LNCaP clone FGC (cell line): ENCODE measurements at regions not wholly inside any gene's neighbourhood (a gene's known extent, or its start where the extent isn't known, plus 50 kb on each side); places are given as distances from the start of the nearest gene placed in this dataset.

ENCODE experiments used
- DNase-seq: peaks from one replicate; pipeline ENCODE4 v3.0.0-alpha.2; 2011; ENCODE audit warnings: low read depth
- H3K4me3 ChIP-seq: 2 replicates; pipeline ENCODE4 v1.5.1; 2011; ENCODE audit warnings: mild to moderate bottlenecking, low read depth, low read length, control low read depth
- TF ChIP-seq, protein P1 (sequence below): IDR thresholded peaks from 2 replicates; pipeline ENCODE4 v1.5.1; 2012; ENCODE audit warnings: mild to moderate bottlenecking; ENCODE audit not compliant: control insufficient read depth, insufficient read depth; ENCODE audit errors: extremely low read depth

DNA sequence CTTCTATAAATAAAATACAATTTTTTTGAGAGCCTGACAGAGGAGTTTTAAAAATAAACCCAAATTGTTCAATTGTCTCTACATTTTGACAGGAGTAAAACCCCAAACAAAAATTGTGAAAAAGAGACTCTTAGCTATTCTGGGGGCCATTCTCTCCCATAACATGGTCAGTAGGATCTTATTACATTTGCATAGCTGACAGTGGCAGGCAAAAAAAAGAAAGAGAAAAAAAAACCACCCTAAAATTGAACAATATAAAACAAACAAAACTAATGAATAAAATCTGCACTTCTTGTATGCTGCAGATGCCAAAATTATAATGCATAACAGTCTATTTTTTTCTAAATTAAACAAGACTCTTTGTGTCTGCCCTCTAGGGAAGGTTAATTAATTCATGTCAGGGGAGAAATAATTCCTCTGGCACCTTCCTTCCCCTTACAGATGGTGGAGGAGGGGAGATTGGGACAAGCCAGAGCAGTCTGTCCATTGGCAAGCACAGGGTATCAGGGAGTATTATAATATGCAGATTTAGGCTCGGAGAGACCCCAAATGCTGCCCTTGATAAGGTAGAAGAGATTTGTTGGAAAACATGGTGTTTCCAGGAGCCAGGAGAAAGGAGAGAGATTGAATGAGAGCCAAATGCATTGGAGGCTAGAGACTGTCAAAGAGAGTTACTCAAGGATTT, 79.7 kb upstream of the CDH6 start:
- TF ChIP-seq, protein P1, sequence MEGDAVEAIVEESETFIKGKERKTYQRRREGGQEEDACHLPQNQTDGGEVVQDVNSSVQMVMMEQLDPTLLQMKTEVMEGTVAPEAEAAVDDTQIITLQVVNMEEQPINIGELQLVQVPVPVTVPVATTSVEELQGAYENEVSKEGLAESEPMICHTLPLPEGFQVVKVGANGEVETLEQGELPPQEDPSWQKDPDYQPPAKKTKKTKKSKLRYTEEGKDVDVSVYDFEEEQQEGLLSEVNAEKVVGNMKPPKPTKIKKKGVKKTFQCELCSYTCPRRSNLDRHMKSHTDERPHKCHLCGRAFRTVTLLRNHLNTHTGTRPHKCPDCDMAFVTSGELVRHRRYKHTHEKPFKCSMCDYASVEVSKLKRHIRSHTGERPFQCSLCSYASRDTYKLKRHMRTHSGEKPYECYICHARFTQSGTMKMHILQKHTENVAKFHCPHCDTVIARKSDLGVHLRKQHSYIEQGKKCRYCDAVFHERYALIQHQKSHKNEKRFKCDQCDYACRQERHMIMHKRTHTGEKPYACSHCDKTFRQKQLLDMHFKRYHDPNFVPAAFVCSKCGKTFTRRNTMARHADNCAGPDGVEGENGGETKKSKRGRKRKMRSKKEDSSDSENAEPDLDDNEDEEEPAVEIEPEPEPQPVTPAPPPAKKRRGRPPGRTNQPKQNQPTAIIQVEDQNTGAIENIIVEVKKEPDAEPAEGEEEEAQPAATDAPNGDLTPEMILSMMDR, result no peak
- H3K4me3 ChIP-seq, result no peak overlapping the region
- no peak for DNase-seq

DNA sequence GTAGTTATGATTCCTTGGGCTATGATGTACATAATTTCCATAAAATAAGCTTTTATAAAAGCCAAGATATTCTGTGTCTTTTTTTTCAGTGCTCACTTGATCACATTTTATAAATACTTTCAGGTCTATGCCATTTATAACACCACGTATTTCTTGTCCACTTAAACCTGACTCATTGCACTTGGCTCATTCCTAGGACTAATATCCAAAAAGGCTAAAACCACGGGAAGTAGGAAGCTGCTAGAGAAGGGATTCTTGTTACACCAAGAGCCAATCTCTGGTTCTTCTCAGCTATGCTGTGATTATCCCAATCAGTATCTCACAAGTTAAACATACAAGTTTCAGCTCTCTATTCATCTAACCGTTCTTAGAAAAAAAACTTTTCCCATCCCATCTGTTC, 80.4 kb upstream of the CDH6 start:
- no peak for DNase-seq
- no peak overlapping the region for H3K4me3 ChIP-seq
- TF ChIP-seq, protein P1, result no peak

- TF ChIP-seq, protein P1, result no peak
- H3K4me3 ChIP-seq, result no peak overlapping the region
- no peak for DNase-seq
Measured at GRCh38 chr5:31107091-31107518, 86.4 kb upstream of the CDH6 start.

DNA sequence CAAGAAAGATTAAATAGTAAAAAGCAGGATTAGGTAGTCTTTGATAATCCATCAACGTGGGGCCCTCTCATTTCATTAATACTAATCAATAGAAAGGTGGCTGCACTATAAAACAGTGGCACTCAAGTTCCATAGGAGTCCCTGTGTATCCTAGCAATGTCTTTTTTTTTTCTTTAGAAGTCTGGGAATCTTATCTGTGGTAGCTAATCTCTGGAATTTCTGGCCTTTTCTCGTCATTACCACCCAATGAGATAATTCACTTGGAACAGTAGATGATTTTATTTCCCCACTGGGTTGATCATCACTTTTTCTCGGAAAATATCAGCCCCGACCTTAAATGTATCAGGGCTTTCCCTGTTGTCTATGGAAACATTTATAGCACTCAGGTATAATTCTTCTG, 86.8 kb upstream of the CDH6 start:
- TF ChIP-seq, protein P1, result no peak
- DNase-seq, result no peak
- no peak overlapping the region for H3K4me3 ChIP-seq

DNA sequence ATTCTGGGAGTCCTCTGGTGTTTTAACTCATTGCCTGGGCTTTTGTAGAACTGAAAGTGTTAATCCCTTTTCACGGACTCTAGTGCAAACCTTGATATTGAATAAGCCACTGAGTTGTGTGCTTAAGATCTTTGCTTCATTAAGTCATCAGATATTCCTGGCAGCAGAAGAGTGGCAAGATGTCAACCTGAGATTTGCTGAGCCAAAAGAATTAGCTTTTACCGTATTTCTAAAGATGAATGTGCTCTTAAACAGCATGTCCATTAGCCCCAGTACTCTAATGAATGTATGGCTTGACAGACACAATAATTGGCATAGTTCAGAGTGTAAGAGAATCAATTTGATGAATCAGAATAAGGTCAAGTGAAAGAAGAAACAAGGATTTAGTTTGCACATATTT, 87.2 kb upstream of the CDH6 start:
- no peak for DNase-seq
- TF ChIP-seq, protein P1, result no peak

GRCh38 chr5:31104775-31105174, 88.7 kb upstream of the CDH6 start:
- TF ChIP-seq, protein P1, result no peak
- DNase-seq, result no peak
- no peak overlapping the region for H3K4me3 ChIP-seq

More for the DNA sequence above, 87.2 kb upstream of the CDH6 start:
- H3K4me3 ChIP-seq, result no peak overlapping the region

GRCh38 chr5:31100781-31101310, 92.6 kb upstream of the CDH6 start:
- no peak for DNase-seq
- TF ChIP-seq, protein P1, result no peak
- no peak overlapping the region for H3K4me3 ChIP-seq
